ENCODE measurements at regions not wholly inside any gene's neighbourhood (a gene's known extent, or its start where the extent isn't known, plus 50 kb on each side); places are given as distances from the start of the nearest gene placed in this dataset.

GRCh38 chr1:22267413-22268175 is 124.7 kb upstream of the WNT4 start:
- no peak for DNase-seq

GRCh38 chr1:22268327-22268726 is 125.4 kb upstream of the WNT4 start:
- no peak for DNase-seq

GRCh38 chr1:22271847-22272801 is 129.2 kb upstream of the WNT4 start:
- DNase-seq, result no peak

DNA sequence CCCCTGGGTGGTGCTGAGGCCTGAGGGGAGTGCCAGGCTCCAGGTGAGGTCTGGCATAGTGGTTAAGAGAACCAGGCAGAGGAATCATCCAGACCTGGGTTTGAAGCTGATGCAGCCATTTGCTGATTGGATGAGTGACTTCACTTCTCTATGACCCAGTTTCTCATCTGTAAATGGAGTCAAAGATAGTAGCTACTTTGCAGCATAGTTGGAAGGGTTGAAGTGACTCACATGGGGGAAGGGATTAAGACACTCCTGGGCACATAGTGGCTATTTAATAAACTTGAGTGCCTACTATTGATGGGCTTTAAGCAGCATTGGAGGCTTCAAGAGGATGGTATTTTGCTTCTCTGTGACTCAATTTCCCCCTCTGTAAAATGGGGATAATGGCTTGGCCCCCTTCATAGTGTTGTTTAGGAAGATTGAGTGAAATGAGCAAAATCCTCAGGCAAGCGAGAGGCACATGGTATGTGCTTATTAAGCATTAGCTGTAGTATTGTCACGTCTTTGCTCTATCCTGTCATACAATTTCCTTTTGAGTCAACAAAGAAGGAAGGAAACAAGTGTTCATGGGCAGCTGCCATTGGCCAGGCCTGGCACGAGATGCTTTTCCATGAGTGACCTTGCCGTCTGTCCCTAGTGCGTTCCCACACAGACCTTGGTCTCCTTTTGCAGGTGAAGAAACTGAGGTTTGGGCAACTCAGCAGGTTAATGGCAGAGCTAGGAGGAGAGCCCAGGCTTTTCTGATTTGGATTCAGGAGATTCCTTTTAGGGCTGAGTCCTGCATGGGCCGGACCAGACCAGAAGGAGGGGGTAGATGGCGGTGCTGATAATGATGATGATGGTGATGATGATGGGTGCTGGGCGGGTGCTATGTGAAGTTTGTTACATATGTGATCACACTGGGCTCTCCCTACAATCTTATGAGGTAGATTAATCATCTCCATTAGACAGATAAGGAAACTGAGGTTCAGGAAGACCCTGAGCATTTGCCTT is 131.1 kb upstream of the WNT4 start:
- DNase-seq, result no peak

DNA sequence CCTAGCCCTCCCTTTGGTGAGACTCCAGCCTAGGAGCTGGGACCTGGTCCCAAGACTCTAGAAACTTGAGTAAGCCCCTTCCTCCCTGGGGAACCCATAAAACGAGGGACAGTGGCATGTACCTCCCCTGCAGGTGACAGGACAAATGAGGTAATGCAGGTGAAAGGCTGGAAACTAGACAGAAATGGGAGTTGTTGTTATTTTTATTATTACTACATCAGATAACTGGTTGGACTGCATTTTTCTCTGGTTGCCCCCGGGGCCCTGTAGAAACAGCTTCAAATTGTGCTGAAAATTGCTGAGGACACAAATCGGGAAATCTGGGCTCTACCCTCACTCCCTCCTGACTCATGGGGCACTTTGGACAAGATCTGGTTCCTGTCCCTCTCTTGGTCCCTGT is 132.3 kb upstream of the WNT4 start:
- no peak for DNase-seq

- DNase-seq, result peak; percentile 70
These were observed 132.9 kb upstream of the WNT4 start for GRCh38 chr1:22275626-22276395.

DNA sequence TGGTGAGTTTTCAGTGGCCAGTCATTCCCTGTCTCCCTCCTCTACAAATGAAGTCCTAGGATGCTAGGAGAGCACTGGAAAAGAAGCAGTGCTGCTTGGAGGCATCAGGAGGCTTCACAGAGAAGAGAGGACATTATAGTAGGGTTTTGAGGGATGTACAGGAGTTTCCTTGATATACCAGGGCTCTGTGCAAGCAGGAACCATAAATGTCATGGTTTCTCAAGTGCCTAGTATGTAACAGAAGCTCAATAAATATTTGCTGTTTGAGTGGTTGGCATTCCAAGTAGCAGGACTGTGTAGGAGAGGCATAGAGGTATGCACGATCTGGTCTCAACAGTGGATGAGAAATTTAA is 133.5 kb upstream of the WNT4 start:
- DNase-seq, result no peak

- DNase-seq, result no peak
These were observed 134.8 kb upstream of the WNT4 start for GRCh38 chr1:22277662-22278061.

DNA sequence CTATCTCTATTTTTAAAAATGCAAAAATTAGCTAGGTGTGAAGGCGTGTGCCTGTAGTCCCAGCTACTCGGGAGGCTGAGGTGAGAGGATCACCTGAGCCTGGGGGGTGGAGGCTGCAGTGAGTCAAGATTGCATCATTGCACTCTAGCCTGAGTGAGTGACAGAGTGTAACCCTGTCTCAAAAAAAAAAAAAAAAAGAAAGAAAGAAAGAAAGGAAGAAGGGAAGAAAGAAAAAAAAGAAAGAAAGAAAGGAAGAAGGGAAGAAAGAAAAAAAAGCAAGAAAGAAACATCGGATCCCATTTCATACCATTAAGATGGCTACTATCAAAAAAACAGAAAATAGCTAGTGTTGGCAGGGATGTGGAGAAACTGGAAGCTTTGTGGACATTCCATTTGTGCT is 136.8 kb upstream of the WNT4 start:
- DNase-seq, result no peak

DNA sequence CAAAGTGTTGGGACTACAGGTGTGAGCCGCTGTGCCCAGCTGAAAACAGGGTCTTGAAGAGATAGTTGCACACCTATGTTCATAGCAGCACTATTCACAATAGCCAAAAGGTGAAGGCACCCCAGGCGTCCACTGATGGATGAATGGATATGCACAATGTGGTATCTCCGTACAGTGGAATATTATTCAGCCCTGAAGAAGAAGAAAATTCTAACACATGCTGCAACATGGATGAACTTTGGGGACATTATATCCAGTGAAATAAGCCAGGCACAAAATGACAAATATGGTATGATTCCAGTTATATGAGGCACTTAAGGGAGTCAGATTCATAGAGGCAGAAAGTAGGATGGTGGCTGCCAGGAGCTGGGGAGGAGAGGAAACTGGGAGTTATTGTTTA is 137.6 kb upstream of the WNT4 start:
- no peak for DNase-seq

DNA sequence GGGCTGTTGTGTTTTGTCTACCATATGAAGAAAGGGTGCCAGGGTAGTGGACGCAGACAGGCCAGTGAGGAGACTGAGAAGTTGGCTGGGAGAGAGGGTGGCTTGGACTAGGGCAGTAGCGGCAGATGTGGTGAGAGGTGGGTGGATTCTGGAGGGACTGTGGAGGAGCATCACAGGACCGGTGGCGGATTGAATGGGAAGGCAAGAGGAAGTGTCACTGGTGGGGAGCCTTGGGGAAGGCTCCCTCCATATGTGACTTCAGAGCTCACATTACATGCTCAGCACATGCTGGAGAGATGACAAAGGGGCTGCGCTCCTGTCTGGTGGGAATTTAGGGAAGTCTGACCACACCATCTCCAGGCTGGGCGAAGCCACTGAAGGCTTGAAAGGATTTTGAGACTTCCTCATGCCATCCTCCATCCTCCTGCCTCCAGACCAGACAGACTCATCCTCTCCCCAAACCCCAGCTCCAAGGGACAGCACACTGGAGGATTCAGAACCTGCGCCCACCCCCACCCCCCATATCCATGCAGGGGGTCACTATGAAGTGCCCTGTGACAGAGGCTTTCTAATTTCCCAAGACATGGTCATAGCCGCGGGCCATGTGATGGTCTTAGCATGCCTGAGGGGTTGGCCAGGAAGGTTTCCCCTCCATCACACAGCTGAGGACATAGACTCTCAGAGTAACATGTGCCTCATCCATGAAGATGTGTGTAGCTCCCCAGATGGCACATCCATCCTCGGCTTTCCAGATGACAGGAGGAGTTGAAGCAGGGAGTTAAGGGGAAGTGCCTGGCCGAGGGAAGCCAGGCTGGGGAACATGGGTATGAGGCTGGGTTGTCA is 138.8 kb upstream of the WNT4 start:
- no peak for DNase-seq

DNA sequence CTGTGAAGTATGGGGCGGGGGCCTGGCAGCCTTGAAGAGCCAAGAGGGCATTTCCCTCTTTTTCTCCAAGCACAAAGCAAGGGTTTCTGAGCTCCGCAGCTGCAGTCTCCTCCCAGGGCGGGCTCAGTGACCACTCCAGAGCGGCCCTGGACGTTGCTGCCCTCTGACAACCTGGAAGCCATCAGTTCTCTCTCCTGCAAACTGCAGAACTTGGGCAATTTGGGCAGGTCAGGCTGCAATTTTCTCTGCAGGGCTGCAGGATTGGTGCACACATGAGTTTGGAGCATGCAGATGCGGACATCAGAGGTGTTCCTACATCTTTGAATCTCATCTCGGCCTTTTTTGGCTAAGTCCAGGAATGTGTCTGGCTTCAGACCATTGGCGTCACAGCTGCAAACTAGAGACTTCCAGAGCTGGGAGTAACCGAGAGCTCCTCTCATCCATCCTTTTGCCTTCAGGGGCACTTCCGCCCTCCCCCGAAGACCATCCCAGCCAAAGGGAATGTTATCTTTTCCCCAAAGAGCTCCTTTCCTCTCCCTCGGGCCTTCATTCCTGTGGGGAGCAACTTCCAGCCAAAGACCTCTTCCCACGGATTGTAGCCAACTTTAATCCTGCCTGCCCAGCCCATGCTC is 139.6 kb upstream of the WNT4 start:
- DNase-seq, result peak; percentile 13

GRCh38 chr1:22283596-22283995 is 140.7 kb upstream of the WNT4 start:
- DNase-seq, result peak; percentile 21

DNA sequence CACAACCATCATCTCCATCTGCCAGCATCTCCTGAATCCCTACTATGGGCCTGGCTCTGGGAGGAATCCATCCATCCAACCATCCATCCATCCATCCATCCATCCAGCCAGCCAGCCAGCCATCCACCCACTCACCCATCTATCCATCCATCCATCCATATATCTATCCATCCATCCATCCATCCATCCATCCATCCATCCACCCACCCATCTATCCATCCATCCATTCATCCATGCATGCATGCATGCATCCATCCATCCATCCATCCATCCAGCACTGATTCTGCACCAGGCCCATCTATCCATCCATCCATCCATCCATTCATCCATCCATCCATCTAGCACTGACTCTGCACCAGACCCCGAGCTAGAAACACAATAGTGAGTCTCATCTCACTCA is 141.3 kb upstream of the WNT4 start:
- DNase-seq, result no peak

- DNase-seq, result peak; percentile 33
These were observed 142.1 kb upstream of the WNT4 start for GRCh38 chr1:22284906-22285548.

DNA sequence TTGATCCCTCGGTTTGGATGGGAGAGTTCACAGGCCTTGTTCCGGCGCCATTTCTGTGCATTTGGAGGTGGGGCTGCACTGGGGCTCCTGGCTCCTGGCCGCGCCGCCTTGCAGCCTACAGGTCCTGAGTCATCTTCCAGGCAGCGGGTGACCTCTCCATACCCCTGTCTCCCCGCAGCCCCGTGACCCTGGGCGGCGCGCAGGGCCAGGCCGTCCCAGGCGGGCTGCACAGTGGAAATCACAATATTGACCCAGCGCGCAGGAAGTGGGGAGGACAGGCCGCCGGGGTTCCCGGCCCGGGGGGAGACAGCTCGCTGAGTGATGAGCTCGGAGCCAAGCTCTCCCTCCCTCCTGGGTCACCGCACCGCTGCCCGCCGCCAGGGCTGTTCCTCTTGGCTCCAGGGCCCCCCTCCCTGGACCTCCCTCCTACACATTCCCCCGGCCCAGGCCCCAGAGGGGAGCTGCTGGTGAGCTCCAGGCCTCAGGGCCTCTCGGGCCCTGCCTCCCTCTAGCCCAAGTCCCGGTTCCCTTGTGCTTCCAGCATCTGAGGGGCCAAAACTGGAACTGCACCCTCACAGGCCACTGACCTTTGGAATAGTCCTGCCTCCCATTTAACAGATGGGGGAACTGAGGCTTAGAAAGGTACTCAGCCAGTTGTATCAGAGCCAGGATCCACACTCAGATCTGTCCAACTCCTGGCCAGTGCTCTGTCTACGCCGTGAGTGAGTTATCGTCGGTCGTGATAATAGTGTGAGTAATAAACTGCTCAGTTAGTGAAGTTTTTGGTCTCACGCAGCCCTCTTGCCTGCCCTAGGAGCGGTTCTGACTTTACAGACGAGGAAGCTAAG is 142.9 kb upstream of the WNT4 start:
- DNase-seq, result peak; percentile 17

- DNase-seq, result peak; percentile 13
These were observed 143.6 kb upstream of the WNT4 start for GRCh38 chr1:22286491-22286890.

DNA sequence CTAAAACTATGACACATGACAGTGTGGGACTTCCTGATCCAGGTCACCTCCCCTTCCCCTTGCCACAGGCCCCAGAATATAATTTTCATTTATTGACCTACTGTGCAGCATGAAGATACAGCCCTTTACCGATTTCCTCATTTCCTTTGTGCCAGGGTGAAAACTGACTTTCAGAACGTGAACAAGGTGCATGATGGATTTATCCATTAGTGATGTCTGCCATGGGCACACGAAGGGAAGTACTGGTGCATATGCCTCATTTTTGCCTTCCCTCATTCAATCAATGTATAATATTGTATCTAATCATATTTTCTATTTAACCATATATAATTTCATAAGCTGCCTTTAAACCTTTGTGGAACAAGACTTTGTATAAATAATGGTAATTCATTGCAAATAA is 144.4 kb upstream of the WNT4 start:
- no peak for DNase-seq

GRCh38 chr1:22287946-22288520 is 145.1 kb upstream of the WNT4 start:
- peak; percentile 28 for DNase-seq

All from activated CD8-positive, alpha-beta memory T cell treated with anti-CD3 and anti-CD28 coated beads for 24 hours (primary cell).